ENCODE measurements at regions not wholly inside any gene's neighbourhood (a gene's known extent, or its start where the extent isn't known, plus 50 kb on each side); places are given as distances from the start of the nearest gene placed in this dataset.

- ATAC-seq (ENCODE audit: low read depth) (no peak), DNase-seq (no peak)
- Mint-ChIP-seq H3K4me3 (no peak overlapping the region), H3K4me1 (no peaks in the 10 kb centered on the region), H3K9me3 (no peaks in the 10 kb centered on the region), H3K27me3 (no peaks in the 10 kb centered on the region), H3K27ac (no peak overlapping the region), H3K36me3 (no peaks in the 10 kb centered on the region)
- POLR2A ChIA-PET, result no interaction called here
Observed at GRCh38 chr11:70496591-70497535, 98.5 kb downstream of the CTTN start.

- no peaks in the 10 kb centered on the region for H3K36me3 Mint-ChIP-seq
- no peak overlapping the region for H3K27ac Mint-ChIP-seq
- H3K27me3 Mint-ChIP-seq, result no peaks in the 10 kb centered on the region
- no peaks in the 10 kb centered on the region for H3K4me1 Mint-ChIP-seq
- DNase-seq (no peak), ATAC-seq (ENCODE audit: low read depth) (no peak)
- H3K9me3 Mint-ChIP-seq, result no peaks in the 10 kb centered on the region
- POLR2A ChIA-PET, result no interaction called here
- H3K4me3 Mint-ChIP-seq, result no peak overlapping the region
Observed at GRCh38 chr11:70497536-70498075, 99.3 kb downstream of the CTTN start.

GRCh38 chr11:70498171-70498571 is 99.8 kb downstream of the CTTN start:
- no peaks in the 10 kb centered on the region for H3K36me3 Mint-ChIP-seq
- DNase-seq (no peak), ATAC-seq (ENCODE audit: low read depth) (no peak)
- no peak overlapping the region for H3K4me3 Mint-ChIP-seq
- H3K27ac Mint-ChIP-seq, result no peak overlapping the region
- POLR2A ChIA-PET, result no interaction called here
- no peaks in the 10 kb centered on the region for H3K9me3 Mint-ChIP-seq
- H3K4me1 Mint-ChIP-seq, result no peaks in the 10 kb centered on the region
- H3K27me3 Mint-ChIP-seq, result no peaks in the 10 kb centered on the region

- Mint-ChIP-seq H3K36me3 (no peaks in the 10 kb centered on the region), H3K9me3 (no peaks in the 10 kb centered on the region), H3K4me1 (no peaks in the 10 kb centered on the region), H3K4me3 (no peak overlapping the region), H3K27me3 (no peaks in the 10 kb centered on the region), H3K27ac (no peak overlapping the region)
- ATAC-seq (ENCODE audit: low read depth), result no peak
- no peak for DNase-seq
- POLR2A ChIA-PET, result no interaction called here
Observed at GRCh38 chr11:70498976-70499801, 100.9 kb downstream of the CTTN start.

GRCh38 chr11:70500076-70500847 is 101.9 kb downstream of the CTTN start:
- DNase-seq (no peak), ATAC-seq (ENCODE audit: low read depth) (no peak)
- no peak overlapping the region for H3K27ac Mint-ChIP-seq
- H3K4me1 Mint-ChIP-seq, result no peaks in the 10 kb centered on the region
- POLR2A ChIA-PET, result no interaction called here
- H3K4me3 Mint-ChIP-seq, result no peak overlapping the region
- no peaks in the 10 kb centered on the region for H3K27me3 Mint-ChIP-seq
- H3K36me3 Mint-ChIP-seq, result no peaks in the 10 kb centered on the region
- H3K9me3 Mint-ChIP-seq, result no peaks in the 10 kb centered on the region

GRCh38 chr11:70501051-70501901 is 102.9 kb downstream of the CTTN start:
- H3K9me3 Mint-ChIP-seq, result no peaks in the 10 kb centered on the region
- POLR2A ChIA-PET, result no interaction called here
- no peak for ATAC-seq (ENCODE audit: low read depth)
- no peak for DNase-seq
- H3K4me1 Mint-ChIP-seq, result no peaks in the 10 kb centered on the region
- no peaks in the 10 kb centered on the region for H3K27me3 Mint-ChIP-seq
- H3K27ac Mint-ChIP-seq, result no peak overlapping the region
- no peak overlapping the region for H3K4me3 Mint-ChIP-seq
- no peaks in the 10 kb centered on the region for H3K36me3 Mint-ChIP-seq

GRCh38 chr11:70501933-70502540 is 103.7 kb downstream of the CTTN start:
- Mint-ChIP-seq H3K36me3 (no peaks in the 10 kb centered on the region), H3K27me3 (no peaks in the 10 kb centered on the region), H3K4me1 (no peaks in the 10 kb centered on the region), H3K4me3 (no peak overlapping the region), H3K9me3 (no peaks in the 10 kb centered on the region), H3K27ac (no peak overlapping the region)
- POLR2A ChIA-PET, result no interaction called here
- DNase-seq (no peak), ATAC-seq (ENCODE audit: low read depth) (no peak)

- Mint-ChIP-seq H3K4me3 (no peak overlapping the region), H3K27me3 (no peaks in the 10 kb centered on the region), H3K4me1 (no peaks in the 10 kb centered on the region), H3K36me3 (no peaks in the 10 kb centered on the region), H3K27ac (no peak overlapping the region), H3K9me3 (no peaks in the 10 kb centered on the region)
- ATAC-seq (ENCODE audit: low read depth) (no peak), DNase-seq (no peak)
- POLR2A ChIA-PET, result no interaction called here
Observed at GRCh38 chr11:70502677-70503467, 104.5 kb downstream of the CTTN start.

- Mint-ChIP-seq H3K9me3 (no peaks in the 10 kb centered on the region), H3K4me3 (no peak overlapping the region), H3K27me3 (no peaks in the 10 kb centered on the region), H3K36me3 (no peaks in the 10 kb centered on the region), H3K4me1 (no peaks in the 10 kb centered on the region), H3K27ac (no peak overlapping the region)
- ATAC-seq (ENCODE audit: low read depth) (no peak), DNase-seq (no peak)
- POLR2A ChIA-PET, result no interaction called here
Observed at GRCh38 chr11:70503468-70504221, 105.3 kb downstream of the CTTN start.

GRCh38 chr11:70504246-70505020 is 106.1 kb downstream of the CTTN start:
- Mint-ChIP-seq H3K27me3 (no peaks in the 10 kb centered on the region), H3K9me3 (no peaks in the 10 kb centered on the region), H3K4me3 (no peak overlapping the region), H3K27ac (no peak overlapping the region), H3K36me3 (no peaks in the 10 kb centered on the region), H3K4me1 (no peaks in the 10 kb centered on the region)
- DNase-seq (no peak), ATAC-seq (ENCODE audit: low read depth) (no peak)
- POLR2A ChIA-PET, result no interaction called here

GRCh38 chr11:70505331-70505731 is 107.0 kb downstream of the CTTN start:
- Mint-ChIP-seq H3K36me3 (no peaks in the 10 kb centered on the region), H3K27ac (no peak overlapping the region), H3K27me3 (no peaks in the 10 kb centered on the region), H3K9me3 (no peaks in the 10 kb centered on the region), H3K4me1 (no peaks in the 10 kb centered on the region), H3K4me3 (no peak overlapping the region)
- DNase-seq (no peak), ATAC-seq (ENCODE audit: low read depth) (no peak)
- POLR2A ChIA-PET, result no interaction called here

Measured in activated naive CD8-positive, alpha-beta T cell treated with anti-CD3 and anti-CD28 coated beads, Interleukin-2, amount 10 ng/mL, durations not matched to agents 7 days and 5 days (primary cell).